ENCODE measurements at regions not wholly inside any gene's neighbourhood (a gene's known extent, or its start where the extent isn't known, plus 50 kb on each side); places are given as distances from the start of the nearest gene placed in this dataset.
A peak's percentile ranks its signal among the peaks of the same experiment; 100 is the strongest.

DNA sequence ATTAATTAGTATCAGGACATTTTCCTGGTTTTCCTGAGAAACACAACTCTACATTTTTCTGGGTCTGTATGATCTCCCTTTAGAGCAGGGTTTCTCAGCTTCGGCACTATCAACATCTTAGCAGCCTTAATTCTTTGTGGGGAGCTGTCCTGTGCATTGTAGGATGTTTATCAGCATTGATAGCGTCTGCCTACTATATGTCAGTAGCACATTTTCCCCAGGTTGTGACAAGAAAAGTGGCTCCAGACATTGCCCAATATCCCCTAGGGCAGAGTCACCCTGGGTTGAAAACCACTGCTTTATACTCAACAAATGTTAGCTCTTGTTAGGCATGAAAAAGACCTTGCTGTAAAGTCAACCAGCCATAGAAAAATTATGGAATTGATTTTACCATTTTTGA lies 195.1 kb upstream of the FMN2 start:
- Histone ChIP-seq H3K27me3 (ENCODE audit: control insufficient read depth in 3 of 3, insufficient read depth in 3 of 3, low read length in 2 of 3) (peaks cover 0 to 14% (median 3%) of the 10 kb centered on the region in 3 donors), H3K9ac (ENCODE audit: insufficient read depth in 1 of 2, low read length in 2 of 2) (no peak overlapping the region), H3K27ac (ENCODE audit: low read depth in 1 of 2, low read length in 1 of 2) (no peak overlapping the region), H3K4me1 (ENCODE audit: control insufficient read depth in 5 of 5, insufficient read depth in 5 of 5, low read length in 5 of 5) (peaks cover 0 to 16% (median 0%) of the 10 kb centered on the region in 5 donors), H3K9me3 (ENCODE audit: control insufficient read depth in 4 of 4, insufficient read depth in 3 of 4, low read length in 3 of 4) (no peaks in the 10 kb centered on the region), H3K4me3 (no peak overlapping the region), H3K36me3 (ENCODE audit: control insufficient read depth in 4 of 4, insufficient read depth in 4 of 4, low read length in 4 of 4) (no peaks in the 10 kb centered on the region)
- ATAC-seq (ENCODE audit: insufficient read depth, low FRiP score) (no peak), DNase-seq (no peak)
- 82 to 91% methylated on average over 2 of the region's 2 CpGs for WGBS, 2 donors
- TF ChIP-seq, protein P1, sequence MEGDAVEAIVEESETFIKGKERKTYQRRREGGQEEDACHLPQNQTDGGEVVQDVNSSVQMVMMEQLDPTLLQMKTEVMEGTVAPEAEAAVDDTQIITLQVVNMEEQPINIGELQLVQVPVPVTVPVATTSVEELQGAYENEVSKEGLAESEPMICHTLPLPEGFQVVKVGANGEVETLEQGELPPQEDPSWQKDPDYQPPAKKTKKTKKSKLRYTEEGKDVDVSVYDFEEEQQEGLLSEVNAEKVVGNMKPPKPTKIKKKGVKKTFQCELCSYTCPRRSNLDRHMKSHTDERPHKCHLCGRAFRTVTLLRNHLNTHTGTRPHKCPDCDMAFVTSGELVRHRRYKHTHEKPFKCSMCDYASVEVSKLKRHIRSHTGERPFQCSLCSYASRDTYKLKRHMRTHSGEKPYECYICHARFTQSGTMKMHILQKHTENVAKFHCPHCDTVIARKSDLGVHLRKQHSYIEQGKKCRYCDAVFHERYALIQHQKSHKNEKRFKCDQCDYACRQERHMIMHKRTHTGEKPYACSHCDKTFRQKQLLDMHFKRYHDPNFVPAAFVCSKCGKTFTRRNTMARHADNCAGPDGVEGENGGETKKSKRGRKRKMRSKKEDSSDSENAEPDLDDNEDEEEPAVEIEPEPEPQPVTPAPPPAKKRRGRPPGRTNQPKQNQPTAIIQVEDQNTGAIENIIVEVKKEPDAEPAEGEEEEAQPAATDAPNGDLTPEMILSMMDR (IDR thresholded peaks at IDR 0.05; ENCODE audit: control extremely low read depth, extremely low read depth): no peak

DNA sequence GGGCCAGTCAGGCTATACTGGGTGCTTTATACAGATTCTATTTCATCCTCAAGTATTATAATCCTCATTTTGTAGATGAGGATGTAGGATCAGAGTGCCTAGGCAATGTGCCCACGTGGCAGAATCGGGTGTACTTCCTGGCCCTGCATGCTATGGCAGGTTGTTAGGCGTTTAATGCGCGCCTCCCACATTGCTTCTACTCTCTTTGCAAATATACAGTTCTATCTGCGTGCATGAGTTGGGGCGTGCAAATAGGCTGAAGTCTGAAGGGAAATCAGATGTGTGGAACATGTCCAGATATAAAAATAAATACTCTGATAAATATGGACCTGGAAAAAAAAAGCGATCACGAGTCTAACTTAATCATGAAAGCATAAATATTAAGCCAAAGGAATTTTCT lies 194.7 kb upstream of the FMN2 start:
- H3K4me3 ChIP-seq: no peak overlapping the region
- H3K4me1 ChIP-seq (ENCODE audit: control insufficient read depth in 5 of 5, insufficient read depth in 5 of 5, low read length in 5 of 5): peaks cover 0 to 16% (median 0%) of the 10 kb centered on the region in 5 donors
- no peaks in the 10 kb centered on the region for H3K9me3 ChIP-seq (ENCODE audit: control insufficient read depth in 4 of 4, insufficient read depth in 3 of 4, low read length in 3 of 4)
- no peak overlapping the region for H3K27ac ChIP-seq (ENCODE audit: low read depth in 1 of 2, low read length in 1 of 2)
- peaks cover 0 to 14% (median 3%) of the 10 kb centered on the region in 3 donors for H3K27me3 ChIP-seq (ENCODE audit: control insufficient read depth in 3 of 3, insufficient read depth in 3 of 3, low read length in 2 of 3)
- H3K9ac ChIP-seq (ENCODE audit: insufficient read depth in 1 of 2, low read length in 2 of 2): no peak overlapping the region
- TF ChIP-seq, protein P1 (IDR thresholded peaks at IDR 0.05; ENCODE audit: control extremely low read depth, extremely low read depth): no peak
- 58 to 78% methylated on average over 9 of the region's 9 CpGs for WGBS, 2 donors
- no peak for ATAC-seq (ENCODE audit: insufficient read depth, low FRiP score)
- no peaks in the 10 kb centered on the region for H3K36me3 ChIP-seq (ENCODE audit: control insufficient read depth in 4 of 4, insufficient read depth in 4 of 4, low read length in 4 of 4)
- DNase-seq: peak in 1 of 3 donors; percentile 15

DNA sequence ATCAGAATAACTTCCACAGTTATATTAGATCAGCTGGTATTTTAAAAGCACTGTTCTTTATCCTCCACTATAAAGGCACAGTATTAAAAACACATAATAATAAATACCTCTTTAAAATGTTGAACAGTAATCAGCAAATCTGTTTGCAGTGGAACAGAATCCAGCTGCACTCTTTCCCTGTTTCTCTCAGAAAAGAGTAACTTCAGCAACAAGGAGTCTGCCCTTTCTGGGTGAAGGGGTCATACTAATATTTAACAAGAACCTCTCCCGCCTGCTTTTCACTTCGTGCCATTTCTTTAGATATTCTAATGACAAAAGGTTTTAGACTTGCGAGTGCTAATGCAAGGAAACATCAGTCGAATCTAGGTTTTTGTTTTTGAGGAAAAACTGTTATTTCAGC lies 194.2 kb upstream of the FMN2 start:
- no peak overlapping the region for H3K9ac ChIP-seq (ENCODE audit: insufficient read depth in 1 of 2, low read length in 2 of 2)
- no peaks in the 10 kb centered on the region for H3K36me3 ChIP-seq (ENCODE audit: control insufficient read depth in 4 of 4, insufficient read depth in 4 of 4, low read length in 4 of 4)
- 43 to 69% methylated on average over 4 of the region's 4 CpGs for WGBS, 2 donors
- peaks cover 0 to 14% (median 3%) of the 10 kb centered on the region in 3 donors for H3K27me3 ChIP-seq (ENCODE audit: control insufficient read depth in 3 of 3, insufficient read depth in 3 of 3, low read length in 2 of 3)
- H3K4me3 ChIP-seq: no peak overlapping the region
- peak in 2 of 3 donors; percentile 35 to 43 for DNase-seq
- ATAC-seq (ENCODE audit: insufficient read depth, low FRiP score): no peak
- H3K27ac ChIP-seq (ENCODE audit: low read depth in 1 of 2, low read length in 1 of 2): no peak overlapping the region
- TF ChIP-seq, protein P1 (IDR thresholded peaks at IDR 0.05; ENCODE audit: control extremely low read depth, extremely low read depth): no peak
- peaks cover 0 to 16% (median 0%) of the 10 kb centered on the region in 5 donors for H3K4me1 ChIP-seq (ENCODE audit: control insufficient read depth in 5 of 5, insufficient read depth in 5 of 5, low read length in 5 of 5)
- no peaks in the 10 kb centered on the region for H3K9me3 ChIP-seq (ENCODE audit: control insufficient read depth in 4 of 4, insufficient read depth in 3 of 4, low read length in 3 of 4)

Measured in lung (tissue), 11 donors.